ENCODE measurements at regions not wholly inside any gene's neighbourhood (a gene's known extent, or its start where the extent isn't known, plus 50 kb on each side); places are given as distances from the start of the nearest gene placed in this dataset.

DNA sequence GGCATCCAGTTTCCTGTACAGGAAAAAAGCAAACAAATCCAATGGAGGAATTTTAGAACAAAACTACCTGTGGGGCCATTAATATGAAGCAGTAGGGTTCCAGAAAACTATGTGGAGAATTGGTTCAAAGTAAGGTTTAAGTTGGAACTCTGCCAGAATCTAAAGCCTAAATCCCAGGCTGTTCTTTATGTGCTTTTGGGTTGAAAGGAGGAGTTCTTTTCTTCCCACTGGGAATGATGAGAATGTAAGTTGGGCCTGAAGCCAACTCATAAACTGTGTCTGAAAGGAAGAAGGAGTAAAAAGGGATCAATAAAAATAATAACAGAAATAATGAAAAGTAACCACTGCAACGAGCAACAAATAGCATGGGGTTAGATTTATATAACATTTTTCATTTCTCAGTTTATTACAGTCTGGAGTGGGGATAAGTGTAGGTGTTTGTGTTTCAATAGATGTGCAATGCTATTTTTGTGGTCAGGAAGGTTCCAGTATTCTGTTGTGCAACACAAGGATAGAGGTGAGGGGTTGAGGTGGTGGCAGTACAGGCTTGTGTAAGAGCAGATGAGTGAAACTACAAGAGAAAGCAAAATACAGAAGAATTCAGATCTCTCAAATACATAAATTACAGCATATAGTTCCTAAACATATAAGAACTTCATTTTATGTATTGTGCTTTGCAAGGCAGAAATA is 373.6 kb downstream of the EMP1 start:
- Mint-ChIP-seq H3K36me3 (ENCODE audit: low read depth) (no peaks in the 10 kb centered on the region), H3K4me1 (ENCODE audit: low read depth) (no peaks in the 10 kb centered on the region), H3K27me3 (peaks cover 18% of the 10 kb centered on the region), H3K4me3 (no peak overlapping the region), H3K27ac (no peak overlapping the region), H3K9me3 (no peaks in the 10 kb centered on the region)

DNA sequence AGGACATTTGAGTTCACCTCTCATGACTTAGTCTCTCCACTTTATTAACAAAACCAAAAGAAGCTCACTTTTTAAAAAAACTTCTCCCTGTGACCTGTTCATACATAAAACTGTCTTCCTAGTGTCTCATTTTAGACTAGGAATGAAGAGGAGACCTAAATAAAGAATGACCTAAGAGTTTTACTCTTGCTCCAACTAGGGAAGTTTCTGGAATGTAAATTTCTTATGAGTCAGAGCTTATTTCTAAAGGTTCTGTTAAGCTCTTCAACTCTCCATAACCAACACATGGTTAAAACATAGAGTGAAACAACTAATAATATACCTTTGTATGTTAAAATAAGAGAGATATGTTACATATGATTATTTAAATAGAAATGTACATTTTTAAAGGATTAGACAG is 369.8 kb downstream of the EMP1 start:
- H3K4me1 Mint-ChIP-seq (ENCODE audit: low read depth), result no peaks in the 10 kb centered on the region
- no peaks in the 10 kb centered on the region for H3K36me3 Mint-ChIP-seq (ENCODE audit: low read depth)
- no peak overlapping the region for H3K4me3 Mint-ChIP-seq
- no peak overlapping the region for H3K27ac Mint-ChIP-seq
- H3K27me3 Mint-ChIP-seq, result peaks cover 18% of the 10 kb centered on the region
- peaks cover 3% of the 10 kb centered on the region for H3K9me3 Mint-ChIP-seq

- Mint-ChIP-seq H3K27ac (no peak overlapping the region), H3K36me3 (ENCODE audit: low read depth) (no peaks in the 10 kb centered on the region), H3K4me1 (ENCODE audit: low read depth) (no peaks in the 10 kb centered on the region), H3K27me3 (peaks cover 14% of the 10 kb centered on the region), H3K9me3 (peaks cover 3% of the 10 kb centered on the region), H3K4me3 (no peak overlapping the region)
Measured at GRCh38 chr12:13564266-13564810, 367.8 kb downstream of the EMP1 start.

DNA sequence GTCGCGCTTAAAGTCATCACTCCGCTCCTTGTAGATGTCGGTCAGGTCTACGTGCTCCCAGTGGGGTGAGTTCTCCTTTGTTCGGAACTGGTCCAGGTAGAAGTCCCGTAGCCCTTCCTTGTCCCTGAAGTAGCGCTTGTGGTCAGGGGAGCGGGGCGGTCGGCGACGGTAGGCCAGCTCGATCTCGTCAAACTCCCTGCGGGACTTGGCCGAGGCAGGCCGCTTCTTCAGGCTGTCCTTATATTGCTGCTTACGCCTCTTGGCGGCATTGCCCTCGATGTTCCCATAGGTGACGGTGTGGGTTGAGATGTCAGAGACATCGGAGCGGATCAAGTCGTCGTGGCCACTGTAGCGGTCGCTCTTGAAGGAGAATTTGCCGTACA is 367.2 kb downstream of the EMP1 start:
- Mint-ChIP-seq H3K36me3 (ENCODE audit: low read depth) (no peaks in the 10 kb centered on the region), H3K27ac (no peak overlapping the region), H3K4me1 (ENCODE audit: low read depth) (no peaks in the 10 kb centered on the region), H3K4me3 (no peak overlapping the region), H3K27me3 (peaks cover 12% of the 10 kb centered on the region), H3K9me3 (peaks cover 3% of the 10 kb centered on the region)

DNA sequence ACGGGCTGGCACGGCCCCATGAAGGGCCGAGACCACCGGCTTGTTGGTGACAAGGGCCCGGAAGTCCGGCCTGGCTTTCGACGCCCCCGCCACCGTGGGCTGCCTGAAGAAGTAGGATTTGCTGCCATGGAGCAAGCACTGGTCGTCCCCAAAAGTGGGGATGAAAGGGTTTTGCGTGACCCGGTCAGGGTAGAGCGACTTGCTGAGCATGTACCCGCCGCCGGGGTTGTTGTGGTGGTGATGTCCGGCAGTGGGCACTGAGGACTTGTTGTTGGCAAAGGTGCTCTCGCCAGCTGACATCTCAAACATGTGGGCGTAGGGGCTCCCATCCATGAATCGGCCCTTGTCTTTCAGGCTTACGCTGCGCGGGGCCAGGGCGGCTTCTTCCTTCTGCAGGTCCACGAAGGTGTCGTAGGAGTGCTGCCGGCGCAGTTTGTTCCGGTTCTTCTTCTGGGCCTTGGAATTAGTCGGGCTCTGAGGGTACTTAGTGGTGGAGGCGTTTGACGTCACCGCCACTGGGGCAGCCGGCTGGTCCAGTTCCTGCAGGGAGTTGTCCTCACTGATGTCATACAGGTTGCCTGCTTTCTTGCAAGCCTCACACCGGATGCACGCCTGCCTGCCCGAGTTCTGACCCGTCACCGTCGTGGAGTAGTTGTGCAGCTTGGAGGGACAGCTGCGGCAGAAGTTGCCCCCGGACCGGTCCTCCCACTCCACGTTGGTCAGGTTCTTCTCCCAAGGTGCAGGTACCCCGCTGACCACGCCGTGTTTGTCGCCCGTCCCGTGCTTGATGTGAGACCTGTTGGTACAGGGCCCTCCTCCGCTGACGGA is 366.6 kb downstream of the EMP1 start:
- Mint-ChIP-seq H3K27ac (no peak overlapping the region), H3K36me3 (ENCODE audit: low read depth) (no peaks in the 10 kb centered on the region), H3K27me3 (peaks cover 13% of the 10 kb centered on the region), H3K4me3 (no peak overlapping the region), H3K4me1 (ENCODE audit: low read depth) (no peaks in the 10 kb centered on the region), H3K9me3 (peaks cover 3% of the 10 kb centered on the region)

DNA sequence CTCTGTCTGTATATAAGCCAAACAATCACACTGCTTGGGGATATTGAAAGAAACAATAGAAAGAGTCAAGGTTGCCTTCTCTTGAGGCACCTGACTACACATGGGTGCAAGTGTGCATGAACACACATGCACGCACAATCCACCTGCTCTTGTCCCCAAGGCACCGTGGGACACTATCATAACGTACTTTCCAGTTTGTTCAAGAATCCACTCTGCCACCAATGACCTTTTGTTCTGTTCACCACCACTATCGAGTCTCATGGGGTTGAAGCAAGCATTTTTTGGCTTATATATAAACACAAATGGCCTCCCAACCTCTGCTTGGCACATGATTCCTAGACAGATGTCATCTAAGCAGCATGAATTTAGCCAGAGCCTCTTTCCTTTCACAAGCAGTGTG is 365.4 kb downstream of the EMP1 start:
- H3K4me3 Mint-ChIP-seq, result no peak overlapping the region
- H3K4me1 Mint-ChIP-seq (ENCODE audit: low read depth), result no peaks in the 10 kb centered on the region
- no peaks in the 10 kb centered on the region for H3K36me3 Mint-ChIP-seq (ENCODE audit: low read depth)
- no peak overlapping the region for H3K27ac Mint-ChIP-seq
- H3K9me3 Mint-ChIP-seq, result peaks cover 3% of the 10 kb centered on the region
- H3K27me3 Mint-ChIP-seq, result peaks cover 5% of the 10 kb centered on the region

DNA sequence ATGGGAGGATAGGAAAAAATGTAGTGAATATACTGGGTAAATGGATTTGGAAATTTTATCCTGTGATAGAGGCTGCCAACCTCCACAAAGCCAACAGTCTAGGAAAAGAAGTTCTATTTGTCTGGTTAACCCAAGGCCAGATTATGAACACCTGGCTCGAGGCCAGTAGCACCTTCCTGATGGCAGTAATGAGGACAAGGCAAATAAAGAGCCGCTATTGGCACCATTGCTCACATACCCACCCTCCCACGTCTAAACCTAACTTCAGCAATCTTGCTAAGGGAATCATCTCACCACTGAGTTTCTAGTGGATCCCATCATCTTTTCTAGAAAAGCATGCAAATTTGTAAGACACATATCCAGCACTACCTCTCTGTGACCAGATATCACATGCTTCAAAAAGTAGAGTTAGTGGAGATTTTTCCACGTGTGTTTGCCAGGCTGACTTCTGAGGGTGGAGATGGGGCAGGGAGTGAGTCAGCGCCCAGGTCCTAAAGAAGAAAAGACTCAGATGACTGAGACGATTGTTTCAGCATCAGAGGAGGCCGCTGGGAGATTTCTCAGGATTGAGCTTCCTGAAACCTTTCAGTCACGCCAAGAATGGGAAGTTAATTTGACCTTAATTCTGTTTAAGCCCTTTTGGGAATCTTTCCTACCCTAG is 362.9 kb downstream of the EMP1 start:
- H3K4me1 Mint-ChIP-seq (ENCODE audit: low read depth), result no peaks in the 10 kb centered on the region
- peaks cover 3% of the 10 kb centered on the region for H3K27me3 Mint-ChIP-seq
- no peak overlapping the region for H3K4me3 Mint-ChIP-seq
- peaks cover 3% of the 10 kb centered on the region for H3K9me3 Mint-ChIP-seq
- H3K27ac Mint-ChIP-seq, result no peak overlapping the region
- no peaks in the 10 kb centered on the region for H3K36me3 Mint-ChIP-seq (ENCODE audit: low read depth)

GRCh38 chr12:13552830-13553229 is 356.3 kb downstream of the EMP1 start:
- Mint-ChIP-seq H3K36me3 (ENCODE audit: low read depth) (no peaks in the 10 kb centered on the region), H3K9me3 (no peaks in the 10 kb centered on the region), H3K4me3 (no peak overlapping the region), H3K27me3 (peaks cover 4% of the 10 kb centered on the region), H3K4me1 (ENCODE audit: low read depth) (no peaks in the 10 kb centered on the region), H3K27ac (no peak overlapping the region)

- Mint-ChIP-seq H3K4me3 (no peak overlapping the region), H3K9me3 (no peaks in the 10 kb centered on the region), H3K27ac (no peak overlapping the region), H3K4me1 (ENCODE audit: low read depth) (no peaks in the 10 kb centered on the region), H3K27me3 (peaks cover 9% of the 10 kb centered on the region), H3K36me3 (ENCODE audit: low read depth) (no peaks in the 10 kb centered on the region)
Measured at GRCh38 chr12:13547283-13547682, 350.8 kb downstream of the EMP1 start.

- no peak overlapping the region for H3K4me3 Mint-ChIP-seq
- no peaks in the 10 kb centered on the region for H3K36me3 Mint-ChIP-seq (ENCODE audit: low read depth)
- peaks cover 12% of the 10 kb centered on the region for H3K27me3 Mint-ChIP-seq
- H3K9me3 Mint-ChIP-seq, result no peaks in the 10 kb centered on the region
- no peak overlapping the region for H3K27ac Mint-ChIP-seq
- H3K4me1 Mint-ChIP-seq (ENCODE audit: low read depth), result no peaks in the 10 kb centered on the region
Measured at GRCh38 chr12:13546231-13546630, 349.7 kb downstream of the EMP1 start.

- Mint-ChIP-seq H3K36me3 (ENCODE audit: low read depth) (no peaks in the 10 kb centered on the region), H3K4me3 (no peak overlapping the region), H3K9me3 (no peaks in the 10 kb centered on the region), H3K4me1 (ENCODE audit: low read depth) (peaks cover 21% of the 10 kb centered on the region), H3K27me3 (peaks cover 27% of the 10 kb centered on the region), H3K27ac (no peak overlapping the region)
Measured at GRCh38 chr12:13539051-13539450, 342.5 kb downstream of the EMP1 start.

DNA sequence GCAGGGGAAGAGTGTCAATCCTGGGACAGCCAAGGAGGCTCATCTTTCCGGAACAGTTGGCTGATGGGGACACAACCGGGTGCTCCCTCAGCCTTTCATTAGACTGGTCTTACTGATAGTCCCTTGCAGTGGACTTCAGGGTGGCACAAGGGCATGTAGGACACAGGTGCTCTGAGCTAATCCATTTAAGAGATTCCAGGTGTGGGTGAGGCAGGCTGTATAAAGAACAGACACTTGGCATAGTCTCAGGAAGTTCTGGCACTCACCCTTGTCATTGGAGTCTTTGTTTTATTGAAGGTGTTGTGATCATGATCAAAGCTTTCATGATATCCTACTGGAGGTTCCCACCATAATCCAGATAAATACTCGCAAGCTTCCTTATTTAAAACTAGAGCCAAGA is 341.6 kb downstream of the EMP1 start:
- Mint-ChIP-seq H3K36me3 (ENCODE audit: low read depth) (no peaks in the 10 kb centered on the region), H3K27me3 (peaks cover 27% of the 10 kb centered on the region), H3K4me3 (no peak overlapping the region), H3K27ac (no peak overlapping the region), H3K4me1 (ENCODE audit: low read depth) (peaks cover 21% of the 10 kb centered on the region), H3K9me3 (no peaks in the 10 kb centered on the region)

- Mint-ChIP-seq H3K4me1 (ENCODE audit: low read depth) (peaks cover 21% of the 10 kb centered on the region), H3K9me3 (no peaks in the 10 kb centered on the region), H3K36me3 (ENCODE audit: low read depth) (no peaks in the 10 kb centered on the region), H3K27me3 (peaks cover 27% of the 10 kb centered on the region), H3K4me3 (no peak overlapping the region), H3K27ac (no peak overlapping the region)
Measured at GRCh38 chr12:13537623-13538022, 341.1 kb downstream of the EMP1 start.

DNA sequence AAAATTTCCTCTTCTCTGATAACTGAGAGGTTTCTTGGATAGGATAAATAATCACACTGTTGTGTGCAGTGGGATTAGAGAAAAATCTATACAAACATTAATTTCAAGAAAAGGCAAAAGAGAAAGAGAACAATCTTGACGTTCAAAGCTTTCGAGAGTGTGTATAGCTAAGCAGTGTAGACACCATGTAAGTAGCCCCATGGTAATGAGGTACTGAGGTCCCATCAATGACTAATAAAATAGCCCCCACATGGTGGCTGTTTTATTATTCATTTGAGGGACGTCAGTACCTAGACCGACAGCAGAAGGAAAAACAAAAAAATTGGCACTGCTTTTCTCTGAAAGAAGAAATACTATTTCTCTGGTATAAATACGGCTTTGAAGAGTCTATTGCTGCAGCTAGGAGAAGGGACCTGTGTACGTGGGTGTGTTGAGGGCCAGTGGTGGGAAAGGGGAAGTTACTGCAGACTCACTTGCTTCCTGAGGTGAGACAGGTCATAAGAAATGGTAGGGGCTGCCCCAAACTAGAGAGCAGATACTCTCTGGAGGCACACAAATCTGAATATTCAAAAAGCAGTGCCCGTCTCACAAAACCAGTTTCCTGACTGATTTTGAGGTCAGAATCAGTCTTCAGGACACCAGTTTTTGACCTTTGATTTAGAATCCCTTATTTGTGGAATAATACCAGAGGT is 339.8 kb downstream of the EMP1 start:
- Mint-ChIP-seq H3K9me3 (no peaks in the 10 kb centered on the region), H3K4me3 (no peak overlapping the region), H3K36me3 (ENCODE audit: low read depth) (no peaks in the 10 kb centered on the region), H3K27ac (no peak overlapping the region), H3K27me3 (peaks cover 27% of the 10 kb centered on the region), H3K4me1 (ENCODE audit: low read depth) (peaks cover 21% of the 10 kb centered on the region)
